Fibroblast of villous mesenchyme (primary cell): ENCODE measurements at regions not wholly inside any gene's neighbourhood (a gene's known extent, or its start where the extent isn't known, plus 50 kb on each side); places are given as distances from the start of the nearest gene placed in this dataset.

Source experiments
- DNase-seq: peaks from one replicate; pipeline ENCODE4 v3.0.0-alpha.2; 2010; ENCODE audit warnings: low read depth
- H3K4me3 ChIP-seq: 2 replicates; pipeline ENCODE4 v1.5.1; 2011; ENCODE audit warnings: low read depth, mild to moderate bottlenecking, low read length
- TF ChIP-seq, protein P1 (sequence below): IDR thresholded peaks from 2 replicates; pipeline ENCODE4 v1.5.1; 2012; ENCODE audit warnings: low read depth, mild to moderate bottlenecking, low read length; ENCODE audit not compliant: insufficient read depth

DNA sequence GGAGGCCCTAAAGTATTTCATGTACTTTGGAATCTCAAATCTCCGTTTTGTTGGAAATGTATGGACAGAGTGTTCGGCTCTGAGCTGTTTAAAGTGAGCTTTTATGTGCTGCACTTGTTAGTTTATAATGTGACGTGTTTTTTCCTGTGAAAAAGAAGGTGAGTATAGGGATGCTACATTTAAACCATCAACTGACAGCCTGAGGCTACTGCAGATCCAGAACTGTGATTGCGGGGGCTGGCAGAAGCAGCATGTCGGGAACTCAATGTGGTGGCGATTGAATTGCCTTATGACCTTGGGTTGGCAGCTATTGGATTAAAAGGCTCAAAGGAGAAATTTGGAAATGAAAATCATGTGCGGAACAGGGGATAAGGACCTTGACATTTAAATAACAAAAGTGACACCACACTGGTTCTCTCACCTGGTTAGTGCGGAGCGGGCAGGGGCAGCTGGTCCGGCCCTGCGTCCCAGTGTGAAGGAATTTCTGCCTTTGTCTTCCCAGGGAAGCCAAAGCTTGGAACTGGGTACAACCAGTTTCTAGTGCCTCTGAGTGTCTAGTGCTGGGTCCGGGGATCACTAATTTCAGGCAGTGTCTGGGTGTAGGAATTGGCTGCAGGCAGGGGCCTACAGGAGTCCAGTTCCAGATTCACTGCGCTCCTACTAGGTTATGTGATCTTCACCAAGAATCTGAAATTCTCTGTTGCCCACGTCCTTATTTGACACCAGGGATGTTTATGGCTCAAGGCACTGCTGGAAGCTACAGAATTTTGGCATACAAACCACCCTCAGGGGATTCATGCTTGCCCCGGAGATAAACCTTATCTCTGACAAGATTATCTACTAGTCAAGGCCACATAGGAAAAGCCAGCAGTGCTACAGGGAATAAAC, 120.7 kb upstream of the ERCC6L2 start:
- TF ChIP-seq, protein P1, sequence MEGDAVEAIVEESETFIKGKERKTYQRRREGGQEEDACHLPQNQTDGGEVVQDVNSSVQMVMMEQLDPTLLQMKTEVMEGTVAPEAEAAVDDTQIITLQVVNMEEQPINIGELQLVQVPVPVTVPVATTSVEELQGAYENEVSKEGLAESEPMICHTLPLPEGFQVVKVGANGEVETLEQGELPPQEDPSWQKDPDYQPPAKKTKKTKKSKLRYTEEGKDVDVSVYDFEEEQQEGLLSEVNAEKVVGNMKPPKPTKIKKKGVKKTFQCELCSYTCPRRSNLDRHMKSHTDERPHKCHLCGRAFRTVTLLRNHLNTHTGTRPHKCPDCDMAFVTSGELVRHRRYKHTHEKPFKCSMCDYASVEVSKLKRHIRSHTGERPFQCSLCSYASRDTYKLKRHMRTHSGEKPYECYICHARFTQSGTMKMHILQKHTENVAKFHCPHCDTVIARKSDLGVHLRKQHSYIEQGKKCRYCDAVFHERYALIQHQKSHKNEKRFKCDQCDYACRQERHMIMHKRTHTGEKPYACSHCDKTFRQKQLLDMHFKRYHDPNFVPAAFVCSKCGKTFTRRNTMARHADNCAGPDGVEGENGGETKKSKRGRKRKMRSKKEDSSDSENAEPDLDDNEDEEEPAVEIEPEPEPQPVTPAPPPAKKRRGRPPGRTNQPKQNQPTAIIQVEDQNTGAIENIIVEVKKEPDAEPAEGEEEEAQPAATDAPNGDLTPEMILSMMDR = no peak

DNA sequence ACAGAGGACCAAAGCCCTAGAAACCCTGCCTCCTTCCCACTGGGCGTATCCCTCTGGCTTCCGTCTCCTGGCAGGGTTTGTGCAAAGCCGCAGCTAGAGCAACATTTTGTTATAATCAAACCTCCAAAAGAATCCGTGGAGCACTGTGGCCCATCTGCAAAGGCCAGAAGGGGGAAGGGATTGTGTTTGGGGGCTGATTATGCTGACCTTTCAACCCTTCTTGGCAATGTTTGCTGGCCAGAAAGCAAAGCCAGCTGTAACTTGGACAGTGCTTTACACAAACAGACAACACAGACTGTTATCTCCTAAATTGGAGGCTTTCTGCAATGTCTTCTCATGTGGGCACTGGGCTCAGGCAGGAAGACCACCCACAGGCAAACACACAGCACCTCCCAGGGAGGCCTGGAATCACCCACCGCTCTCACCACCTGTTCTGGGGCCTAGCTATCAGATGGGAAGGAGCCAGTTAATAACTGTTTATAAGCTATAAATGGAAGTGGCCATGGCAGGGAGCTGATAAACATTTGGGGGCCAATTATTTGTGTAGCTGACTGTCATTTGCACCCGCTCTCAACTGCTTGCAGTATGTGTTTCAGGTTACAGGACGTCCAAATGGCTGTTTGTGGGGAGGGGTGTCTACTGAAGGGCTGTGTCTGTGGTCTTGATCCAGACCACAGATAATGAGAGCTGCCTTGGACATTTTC, 121.6 kb upstream of the ERCC6L2 start:
- TF ChIP-seq, protein P1 = no peak
- no peak overlapping the region for H3K4me3 ChIP-seq
- DNase-seq = peak; percentile 92

More for the DNA sequence above, 120.7 kb upstream of the ERCC6L2 start:
- no peak overlapping the region for H3K4me3 ChIP-seq
- DNase-seq = no peak

DNA sequence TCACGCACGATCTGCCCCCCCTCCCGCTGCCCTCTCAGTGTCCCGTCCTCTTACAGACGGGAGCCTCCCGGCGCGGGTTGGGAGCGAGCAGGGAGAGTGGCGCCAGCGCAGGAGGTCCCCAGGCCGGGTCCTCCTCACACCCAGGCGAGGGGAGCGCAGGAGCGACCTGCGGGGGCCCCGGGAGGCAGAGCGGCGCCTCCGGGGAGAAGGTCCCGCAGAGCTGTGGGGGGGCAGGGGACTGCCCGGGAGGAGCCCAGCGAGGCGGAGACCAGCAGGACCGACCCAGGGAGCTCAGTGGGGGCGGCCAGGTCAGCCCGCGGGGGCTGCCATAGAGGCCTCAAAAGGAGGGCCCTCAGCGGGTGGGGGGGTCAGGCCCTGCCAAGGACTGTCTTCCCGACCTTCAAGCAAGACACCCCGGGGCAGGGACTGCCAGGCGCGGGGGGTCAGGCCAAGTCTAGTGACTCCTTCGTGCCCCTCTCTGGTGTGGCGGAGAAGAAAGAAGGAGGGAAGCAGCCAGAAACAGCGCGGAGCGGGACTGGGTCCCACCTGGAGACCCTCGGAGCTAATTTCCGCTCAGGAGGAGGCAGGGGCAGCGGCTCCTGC, 123.3 kb upstream of the ERCC6L2 start:
- TF ChIP-seq, protein P1 = no peak
- DNase-seq = no peak

DNA sequence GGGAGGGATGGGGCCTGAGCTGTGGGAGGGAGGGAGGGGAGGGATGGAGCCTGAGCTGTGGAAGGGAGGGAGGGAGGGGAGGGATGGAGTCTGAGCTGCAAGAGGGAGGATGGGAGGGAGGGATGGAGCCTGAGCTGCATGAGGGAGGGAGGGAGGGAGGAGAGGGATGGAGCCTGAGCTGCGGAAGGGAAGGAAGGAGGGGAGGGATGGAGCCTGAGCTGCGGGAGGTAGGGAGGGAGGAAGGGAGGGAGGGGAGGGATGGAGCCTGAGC, 124.0 kb upstream of the ERCC6L2 start:
- TF ChIP-seq, protein P1 = no peak
- no peak for DNase-seq
- H3K4me3 ChIP-seq = no peak overlapping the region

More for the DNA sequence above, 123.3 kb upstream of the ERCC6L2 start:
- no peak overlapping the region for H3K4me3 ChIP-seq

DNA sequence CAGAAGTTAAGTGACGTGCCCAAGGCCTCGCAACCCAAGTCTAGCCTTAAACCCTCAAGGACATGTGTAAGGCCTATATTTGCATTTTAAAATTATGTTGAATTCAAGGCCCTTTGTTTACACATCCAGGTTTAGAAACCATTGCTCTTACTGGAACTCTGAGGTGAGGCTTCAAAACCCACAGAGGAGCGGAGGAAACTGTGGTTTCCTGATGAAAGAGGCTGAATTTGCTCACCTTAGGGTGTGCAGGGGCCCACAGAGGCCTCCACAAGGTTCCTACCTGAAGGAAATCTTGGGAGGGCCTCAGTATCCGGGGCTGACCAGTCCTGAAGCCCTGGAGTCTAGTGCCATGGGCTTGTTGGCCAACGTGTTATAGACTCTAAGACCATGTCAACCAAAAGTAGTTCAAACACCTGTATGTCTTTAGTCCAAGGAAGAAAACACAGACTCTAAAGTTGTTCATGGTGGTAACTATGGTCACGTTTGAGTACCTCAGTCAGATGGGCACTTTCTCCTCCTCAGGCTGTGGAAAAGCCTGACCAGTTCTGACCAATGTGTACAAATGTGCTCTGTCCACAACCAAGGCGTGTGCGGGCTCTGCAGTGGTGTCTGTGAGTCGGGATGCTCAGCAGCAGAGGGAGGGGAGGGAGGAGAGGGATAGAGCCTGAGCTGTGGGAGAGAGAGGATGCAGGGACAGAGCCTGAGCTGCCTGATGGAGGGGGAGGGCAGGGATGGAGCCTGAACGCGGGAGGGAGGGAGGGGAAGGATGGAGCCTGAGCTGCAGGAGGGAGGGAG, 124.6 kb upstream of the ERCC6L2 start:
- no peak for DNase-seq
- TF ChIP-seq, protein P1 = no peak
- no peak overlapping the region for H3K4me3 ChIP-seq

DNA sequence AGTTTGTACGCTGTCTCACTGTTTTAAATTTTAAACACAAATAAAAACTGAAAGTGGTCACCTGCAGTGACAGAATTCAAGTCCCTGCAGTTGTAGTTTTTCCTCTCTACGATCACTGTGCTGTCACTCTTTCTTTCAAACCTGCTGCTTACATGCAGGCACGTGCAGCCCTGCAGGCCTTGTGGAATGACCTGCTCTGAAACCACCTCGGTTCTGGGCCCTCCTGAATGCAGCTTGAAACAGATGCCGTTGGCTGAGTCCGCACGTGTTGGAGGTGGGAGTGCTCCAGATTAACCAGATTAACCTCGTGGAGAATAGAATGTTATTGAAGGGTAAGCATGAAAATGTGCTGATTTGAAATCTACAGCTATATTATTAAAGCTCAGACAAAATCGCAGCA, 126.0 kb upstream of the ERCC6L2 start:
- no peak overlapping the region for H3K4me3 ChIP-seq
- no peak for DNase-seq
- TF ChIP-seq, protein P1 = no peak
